SK-N-SH treated with all-trans-retinoic acid at 6 μM for 48 hours (cell line): ENCODE measurements at regions not wholly inside any gene's neighbourhood (a gene's known extent, or its start where the extent isn't known, plus 50 kb on each side); places are given as distances from the start of the nearest gene placed in this dataset.

Source experiments
- ATAC-seq: fragments of 200-7000 bp; cut with Tn5 transposase; 3 replicates; pipeline ENCODE4 v1.9.1; 2020; ENCODE audit warnings: mild to moderate bottlenecking, moderate library complexity
- ARNTL ChIP-seq: fragments of 450-650 bp; formaldehyde crosslinking; IDR thresholded peaks from 2 replicates; pipeline ENCODE4 v1.5.0; 2020; ENCODE audit warnings: low read depth, mild to moderate bottlenecking, moderate library complexity, borderline replicate concordance
- BACH2 ChIP-seq: fragments of 250-450 bp; sonication (Bioruptor Pico); IDR thresholded peaks from 2 replicates; pipeline ENCODE4 v1.9.0; 2021; ENCODE audit warnings: mild to moderate bottlenecking, borderline replicate concordance
- CSDC2 ChIP-seq: fragments of 250-450 bp; sonication (Bioruptor Pico); IDR thresholded peaks from 2 replicates; pipeline ENCODE4 v1.5.0; 2020; ENCODE audit warnings: mild to moderate bottlenecking, moderate library complexity
- ESRRG ChIP-seq: fragments of 250-450 bp; sonication (Bioruptor Pico); IDR thresholded peaks from 2 replicates; pipeline ENCODE4 v1.6.1; 2021; ENCODE audit warnings: mild to moderate bottlenecking
- GLIS3 ChIP-seq: fragments of 250-450 bp; sonication (Bioruptor Pico); IDR thresholded peaks from 2 replicates; pipeline ENCODE4 v1.5.0; 2020; ENCODE audit warnings: mild to moderate bottlenecking, moderate library complexity
- OSR1 ChIP-seq: fragments of 250-450 bp; sonication (Bioruptor Pico); IDR thresholded peaks from 2 replicates; pipeline ENCODE4 v1.8.0; 2022; ENCODE audit warnings: moderate library complexity, mild to moderate bottlenecking, inconsistent platforms
- POU6F1 ChIP-seq: fragments of 250-450 bp; sonication (Bioruptor Pico); IDR thresholded peaks from 2 replicates; pipeline ENCODE4 v1.8.0; 2021; ENCODE audit warnings: low read depth, mild to moderate bottlenecking, moderate library complexity, borderline replicate concordance
- PPARA ChIP-seq: fragments of 250-450 bp; sonication (Bioruptor Pico); IDR thresholded peaks from 2 replicates; pipeline ENCODE4 v1.5.0; 2020; ENCODE audit warnings: mild to moderate bottlenecking, borderline replicate concordance
- RARB ChIP-seq: fragments of 250-450 bp; sonication (Bioruptor Pico); IDR thresholded peaks from 2 replicates; pipeline ENCODE4 v1.8.0; 2021; ENCODE audit warnings: mild to moderate bottlenecking, moderate library complexity
- SNAI2 ChIP-seq: fragments of 250-450 bp; sonication (Bioruptor Pico); IDR thresholded peaks from 2 replicates; pipeline ENCODE4 v1.5.0; 2020; ENCODE audit warnings: mild to moderate bottlenecking, moderate library complexity
- TCF4 ChIP-seq: fragments of 250-450 bp; sonication (Bioruptor Pico); IDR thresholded peaks from 2 replicates; pipeline ENCODE4 v1.8.0; 2021; ENCODE audit warnings: mild to moderate bottlenecking, moderate library complexity, borderline replicate concordance
- ZC3H10 ChIP-seq: fragments of 250-450 bp; sonication (Bioruptor Pico); IDR thresholded peaks from 2 replicates; pipeline ENCODE4 v1.5.1; 2021; ENCODE audit warnings: mild to moderate bottlenecking, moderate library complexity
- ZFP3 ChIP-seq: fragments of 250-450 bp; sonication (Bioruptor Pico); IDR thresholded peaks from 2 replicates; pipeline ENCODE4 v1.5.0; 2020; ENCODE audit warnings: mild to moderate bottlenecking, moderate library complexity
- ZFP30 ChIP-seq: fragments of 450-650 bp; formaldehyde crosslinking; IDR thresholded peaks from 2 replicates; pipeline ENCODE4 v1.5.0; 2022; ENCODE audit warnings: mild to moderate bottlenecking, moderate library complexity
- ZNF565 ChIP-seq: fragments of 450-650 bp; formaldehyde crosslinking; conservative IDR thresholded peaks from 2 replicates; pipeline ENCODE4 v1.5.0; 2020; ENCODE audit warnings: low read depth, mild to moderate bottlenecking, moderate library complexity
- ZNF70 ChIP-seq: fragments of 450-650 bp; formaldehyde crosslinking; IDR thresholded peaks from 2 replicates; pipeline ENCODE4 v1.5.0; 2020; ENCODE audit warnings: mild to moderate bottlenecking, moderate library complexity
- ZNF8 ChIP-seq: fragments of 450-650 bp; formaldehyde crosslinking; IDR thresholded peaks from 2 replicates; pipeline ENCODE4 v1.5.0; 2020; ENCODE audit warnings: mild to moderate bottlenecking, moderate library complexity
- TF ChIP-seq, protein P1 (sequence below): fragments of 250-450 bp; sonication (Bioruptor Pico); IDR thresholded peaks from 2 replicates; pipeline ENCODE4 v1.5.1; 2021; ENCODE audit warnings: mild to moderate bottlenecking, moderate library complexity
- TF ChIP-seq, protein P2 (sequence below): fragments of 250-450 bp; sonication (Bioruptor Pico); IDR thresholded peaks from 2 replicates; pipeline ENCODE4 v1.5.1; 2020; ENCODE audit warnings: low read depth, mild to moderate bottlenecking, moderate library complexity
- TF ChIP-seq, protein P3 (sequence below): fragments of 250-450 bp; sonication (Bioruptor Pico); IDR thresholded peaks from 2 replicates; pipeline ENCODE4 v1.5.0; 2020; ENCODE audit warnings: mild to moderate bottlenecking, moderate library complexity
- TF ChIP-seq, protein P4 (sequence below): fragments of 250-450 bp; sonication (Bioruptor Pico); IDR thresholded peaks from 2 replicates; pipeline ENCODE4 v1.8.0; 2020; ENCODE audit warnings: mild to moderate bottlenecking, moderate library complexity, borderline replicate concordance

- TF ChIP-seq, protein P1, sequence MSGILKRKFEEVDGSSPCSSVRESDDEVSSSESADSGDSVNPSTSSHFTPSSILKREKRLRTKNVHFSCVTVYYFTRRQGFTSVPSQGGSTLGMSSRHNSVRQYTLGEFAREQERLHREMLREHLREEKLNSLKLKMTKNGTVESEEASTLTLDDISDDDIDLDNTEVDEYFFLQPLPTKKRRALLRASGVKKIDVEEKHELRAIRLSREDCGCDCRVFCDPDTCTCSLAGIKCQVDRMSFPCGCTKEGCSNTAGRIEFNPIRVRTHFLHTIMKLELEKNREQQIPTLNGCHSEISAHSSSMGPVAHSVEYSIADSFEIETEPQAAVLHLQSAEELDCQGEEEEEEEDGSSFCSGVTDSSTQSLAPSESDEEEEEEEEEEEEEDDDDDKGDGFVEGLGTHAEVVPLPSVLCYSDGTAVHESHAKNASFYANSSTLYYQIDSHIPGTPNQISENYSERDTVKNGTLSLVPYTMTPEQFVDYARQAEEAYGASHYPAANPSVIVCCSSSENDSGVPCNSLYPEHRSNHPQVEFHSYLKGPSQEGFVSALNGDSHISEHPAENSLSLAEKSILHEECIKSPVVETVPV (CRISPR knock-in tag): no peak
Measured at GRCh38 chr7:68122801-68123200, 1126.2 kb downstream of the TYW1 start (continued).

DNA sequence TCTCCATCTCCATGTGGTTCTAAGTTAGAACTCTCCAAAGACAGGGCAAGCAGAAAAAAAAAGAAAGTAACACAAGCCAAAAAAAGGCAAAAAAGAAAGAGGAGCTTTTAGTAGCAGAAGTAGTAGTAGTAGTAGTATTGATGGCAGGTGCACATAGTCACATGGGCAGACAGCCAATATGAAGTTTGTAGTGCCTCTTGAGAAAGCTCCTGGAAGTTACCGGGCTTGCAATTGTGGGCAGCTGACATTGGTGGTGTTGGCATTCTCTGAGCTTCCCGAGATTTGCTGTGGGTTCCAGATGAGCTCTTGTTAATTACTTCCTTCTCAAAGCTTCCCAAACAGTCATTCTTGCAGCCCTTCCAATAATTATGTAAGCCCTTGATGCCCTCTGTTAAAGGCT, 1128.5 kb downstream of the TYW1 start:
- TF ChIP-seq TCF4 (CRISPR knock-in tag) (no peak), ZC3H10 (CRISPR knock-in tag) (no peak), ZFP3 (CRISPR knock-in tag) (no peak), ESRRG (no peak), PPARA (no peak), SNAI2 (CRISPR knock-in tag) (no peak), ZNF8 (CRISPR knock-in tag) (no peak), POU6F1 (CRISPR knock-in tag) (no peak), BACH2 (CRISPR knock-in tag) (no peak), ZFP30 (CRISPR knock-in tag) (no peak), ARNTL (CRISPR knock-in tag) (no peak), CSDC2 (no peak), RARB (CRISPR knock-in tag) (no peak), ZNF70 (no peak)
- TF ChIP-seq, protein P1 (CRISPR knock-in tag): no peak
- TF ChIP-seq, protein P2, sequence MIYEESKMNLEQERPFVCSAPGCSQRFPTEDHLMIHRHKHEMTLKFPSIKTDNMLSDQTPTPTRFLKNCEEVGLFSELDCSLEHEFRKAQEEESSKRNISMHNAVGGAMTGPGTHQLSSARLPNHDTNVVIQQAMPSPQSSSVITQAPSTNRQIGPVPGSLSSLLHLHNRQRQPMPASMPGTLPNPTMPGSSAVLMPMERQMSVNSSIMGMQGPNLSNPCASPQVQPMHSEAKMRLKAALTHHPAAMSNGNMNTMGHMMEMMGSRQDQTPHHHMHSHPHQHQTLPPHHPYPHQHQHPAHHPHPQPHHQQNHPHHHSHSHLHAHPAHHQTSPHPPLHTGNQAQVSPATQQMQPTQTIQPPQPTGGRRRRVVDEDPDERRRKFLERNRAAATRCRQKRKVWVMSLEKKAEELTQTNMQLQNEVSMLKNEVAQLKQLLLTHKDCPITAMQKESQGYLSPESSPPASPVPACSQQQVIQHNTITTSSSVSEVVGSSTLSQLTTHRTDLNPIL (CRISPR knock-in tag): no peak
- TF ChIP-seq, protein P3, sequence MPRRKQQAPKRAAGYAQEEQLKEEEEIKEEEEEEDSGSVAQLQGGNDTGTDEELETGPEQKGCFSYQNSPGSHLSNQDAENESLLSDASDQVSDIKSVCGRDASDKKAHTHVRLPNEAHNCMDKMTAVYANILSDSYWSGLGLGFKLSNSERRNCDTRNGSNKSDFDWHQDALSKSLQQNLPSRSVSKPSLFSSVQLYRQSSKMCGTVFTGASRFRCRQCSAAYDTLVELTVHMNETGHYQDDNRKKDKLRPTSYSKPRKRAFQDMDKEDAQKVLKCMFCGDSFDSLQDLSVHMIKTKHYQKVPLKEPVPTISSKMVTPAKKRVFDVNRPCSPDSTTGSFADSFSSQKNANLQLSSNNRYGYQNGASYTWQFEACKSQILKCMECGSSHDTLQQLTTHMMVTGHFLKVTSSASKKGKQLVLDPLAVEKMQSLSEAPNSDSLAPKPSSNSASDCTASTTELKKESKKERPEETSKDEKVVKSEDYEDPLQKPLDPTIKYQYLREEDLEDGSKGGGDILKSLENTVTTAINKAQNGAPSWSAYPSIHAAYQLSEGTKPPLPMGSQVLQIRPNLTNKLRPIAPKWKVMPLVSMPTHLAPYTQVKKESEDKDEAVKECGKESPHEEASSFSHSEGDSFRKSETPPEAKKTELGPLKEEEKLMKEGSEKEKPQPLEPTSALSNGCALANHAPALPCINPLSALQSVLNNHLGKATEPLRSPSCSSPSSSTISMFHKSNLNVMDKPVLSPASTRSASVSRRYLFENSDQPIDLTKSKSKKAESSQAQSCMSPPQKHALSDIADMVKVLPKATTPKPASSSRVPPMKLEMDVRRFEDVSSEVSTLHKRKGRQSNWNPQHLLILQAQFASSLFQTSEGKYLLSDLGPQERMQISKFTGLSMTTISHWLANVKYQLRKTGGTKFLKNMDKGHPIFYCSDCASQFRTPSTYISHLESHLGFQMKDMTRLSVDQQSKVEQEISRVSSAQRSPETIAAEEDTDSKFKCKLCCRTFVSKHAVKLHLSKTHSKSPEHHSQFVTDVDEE: no peak
- no peak for ATAC-seq

DNA sequence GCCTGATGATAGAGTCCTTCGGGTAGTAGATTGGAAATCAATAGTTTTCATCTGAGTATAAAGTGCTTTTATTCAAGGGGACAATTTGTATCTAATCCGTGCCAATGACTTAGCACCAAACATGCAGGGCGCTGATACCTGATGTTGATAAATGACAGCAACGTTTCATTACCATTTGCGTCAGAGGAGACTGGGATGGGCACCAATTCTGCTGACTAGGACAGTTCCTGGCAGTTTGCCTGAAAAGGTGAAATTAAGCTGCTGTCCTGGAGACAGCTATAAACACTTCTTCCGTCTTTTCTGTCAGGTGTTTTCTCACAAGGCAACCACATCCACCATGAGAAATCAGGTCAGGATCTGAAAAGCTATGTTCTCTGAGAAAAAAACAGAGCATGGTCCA, 1136.4 kb downstream of the TYW1 start:
- TF ChIP-seq, protein P2 (CRISPR knock-in tag): no peak
- TF ChIP-seq PPARA (no peak), ZFP3 (CRISPR knock-in tag) (no peak), ARNTL (CRISPR knock-in tag) (no peak), ZNF70 (no peak), GLIS3 (no peak), ZNF565 (CRISPR knock-in tag) (no peak), CSDC2 (no peak), POU6F1 (CRISPR knock-in tag) (no peak), OSR1 (CRISPR knock-in tag) (no peak), TCF4 (CRISPR knock-in tag) (no peak), BACH2 (CRISPR knock-in tag) (no peak), ESRRG (no peak)
- TF ChIP-seq, protein P4, sequence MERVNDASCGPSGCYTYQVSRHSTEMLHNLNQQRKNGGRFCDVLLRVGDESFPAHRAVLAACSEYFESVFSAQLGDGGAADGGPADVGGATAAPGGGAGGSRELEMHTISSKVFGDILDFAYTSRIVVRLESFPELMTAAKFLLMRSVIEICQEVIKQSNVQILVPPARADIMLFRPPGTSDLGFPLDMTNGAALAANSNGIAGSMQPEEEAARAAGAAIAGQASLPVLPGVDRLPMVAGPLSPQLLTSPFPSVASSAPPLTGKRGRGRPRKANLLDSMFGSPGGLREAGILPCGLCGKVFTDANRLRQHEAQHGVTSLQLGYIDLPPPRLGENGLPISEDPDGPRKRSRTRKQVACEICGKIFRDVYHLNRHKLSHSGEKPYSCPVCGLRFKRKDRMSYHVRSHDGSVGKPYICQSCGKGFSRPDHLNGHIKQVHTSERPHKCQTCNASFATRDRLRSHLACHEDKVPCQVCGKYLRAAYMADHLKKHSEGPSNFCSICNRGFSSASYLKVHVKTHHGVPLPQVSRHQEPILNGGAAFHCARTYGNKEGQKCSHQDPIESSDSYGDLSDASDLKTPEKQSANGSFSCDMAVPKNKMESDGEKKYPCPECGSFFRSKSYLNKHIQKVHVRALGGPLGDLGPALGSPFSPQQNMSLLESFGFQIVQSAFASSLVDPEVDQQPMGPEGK (CRISPR knock-in tag): no peak
- no peak for ATAC-seq
